Heart left ventricle (tissue), 16 donors: ENCODE measurements at regions not wholly inside any gene's neighbourhood (a gene's known extent, or its start where the extent isn't known, plus 50 kb on each side); places are given as distances from the start of the nearest gene placed in this dataset.

Experiments used
- ATAC-seq, 4 donors: fragments of 200-7000 bp; cut with Tn5 transposase; one replicate each; pipeline ENCODE4 v1.9.1; 2020 to 2022; ENCODE audit warnings: moderate library complexity in 4 of 4, mild to moderate bottlenecking in 3 of 4, moderate number of reproducible peaks in 1 of 4
- DNase-seq, 5 donors: peaks; one replicate each; pipeline ENCODE4 v3.0.0-alpha.2; 2020
- H3K27ac ChIP-seq, 12 donors: fragments of 200-600 bp; sonication (generic) in 4 of 12; one replicate each; pipeline versions ENCODE4 v1.5.0 to v1.8.0; 2016 to 2022; ENCODE audit warnings: mild to moderate bottlenecking in 2 of 12
- H3K27me3 ChIP-seq, 9 donors: fragments of 200-600 bp; sonication (generic) in 2 of 9; one replicate each; pipeline versions ENCODE4 v1.5.1 to v1.8.0; 2016 to 2022; ENCODE audit warnings: mild to moderate bottlenecking in 3 of 9
- H3K36me3 ChIP-seq, 9 donors: fragments of 200-600 bp; sonication (generic) in 2 of 9; one replicate each; pipeline versions ENCODE4 v1.5.0 to v1.8.0; 2018 to 2022; ENCODE audit warnings: mild to moderate bottlenecking in 2 of 9
- H3K4me1 ChIP-seq, 12 donors: fragments of 200-600 bp; sonication (generic) in 4 of 12; one replicate each; pipeline versions ENCODE4 v1.5.0 to v1.8.0; 2016 to 2022; ENCODE audit warnings: mild to moderate bottlenecking in 3 of 12
- H3K4me3 ChIP-seq, 12 donors: fragments of 200-600 bp; sonication (generic) in 4 of 12; one replicate each; pipeline versions ENCODE4 v1.5.0 to v1.8.0; 2017 to 2022; ENCODE audit warnings: mild to moderate bottlenecking in 9 of 12, moderate library complexity in 4 of 12
- H3K9me3 ChIP-seq, 12 donors: fragments of 200-600 bp; sonication (generic) in 4 of 12; one replicate each; pipeline versions ENCODE4 v1.5.0 to v1.8.0; 2016 to 2022; ENCODE audit warnings: mild to moderate bottlenecking in 1 of 12
- CTCF ChIP-seq, 12 donors: fragments of 200-600 bp; sonication (generic) in 4 of 12; IDR thresholded peaks; one replicate each; pipeline versions ENCODE4 v1.5.0 to v1.8.0; 2018 to 2022; ENCODE audit warnings: antibody characterized with exemption in 12 of 12, mild to moderate bottlenecking in 5 of 12
- POLR2A ChIP-seq, 2 donors: fragments of 450-650 bp; IDR thresholded peaks; one replicate each; pipeline ENCODE4 v1.6.1; 2017; ENCODE audit warnings: antibody characterized with exemption in 2 of 2, mild to moderate bottlenecking in 2 of 2, moderate library complexity in 2 of 2
- WGBS, 4 donors: extraction: QIAGEN DNeasy Blood & Tissue Kit in 2 of 4; methylation state at CpG; one replicate each; pipeline versions ENCODE4 v1.1.5 to v1.1.7; 2013 to 2018; 5-methylcytosine and 5-hydroxymethylcytosine counted together
- intact Hi-C, 10 donors: fragments of 100-400 bp; cut with DNase I; formaldehyde crosslinking; loops; one replicate each; pipeline versions ENCODE4 v1.11.1 to v1.14.2; 2022
- donor health status: ischemic (EF 13 %, LVEDD 7.1; RV severe dilation, severe dysfunction).
- donor health status: healthy with polysubstance abuse.
- donor health status: DM: no; HTN: yes; CAD: no.
- donor health status: DM: no; HTN: no; CAD: no.
- donor health status: ischemic (EF 25% LVEDD 6.9; RV normal size, moderate dysfunction).
- donor health status: ischemic (EF 25% LVEDD 5.7; RV mildly dilated, moderate dysfunction).
- donor health status: healthy.
- donor health status: DM: yes; HTN: yes; CAD: no.
- donor health status: ischemic (EF 35%, LVEDD 5.7; RV mildly dilated, moderate dysfunction).
- donor health status: nonischemic (EF 11% LVEDD 7.7; RV severe dilation, severe dysfunction).
- donor health status: DM: yes; HTN: yes; CAD: no.
- donor health status: PGD.
- donor health status: ischemic (EF 29% LVEDD 5.4; RV normal size, mild dysfunction).
- donor health status: nonischemic (EF 23%, LVEDD 6.1; RV moderate dilation, normal function).

GRCh38 chr5:118651002-118651401 is 337.3 kb downstream of the DTWD2 start:
- Histone ChIP-seq H3K4me3 (no peak overlapping the region), H3K9me3 (no peaks in the 10 kb centered on the region), H3K4me1 (no peaks in the 10 kb centered on the region), H3K27me3 (no peaks in the 10 kb centered on the region), H3K36me3 (no peaks in the 10 kb centered on the region), H3K27ac (no peak overlapping the region)
- DNase-seq (no peak), ATAC-seq (no peak)
- intact Hi-C loops = no loop called here
- WGBS, 4 donors = 75 to 85% (median 83%) methylated on average over 3 of the region's 3 CpGs
- TF ChIP-seq POLR2A (IDR thresholded peaks at IDR 0.05) (no peak), CTCF (IDR thresholded peaks at IDR 0.05) (no peak)

GRCh38 chr5:118647587-118647986 is 340.8 kb downstream of the DTWD2 start:
- H3K4me3 ChIP-seq = no peak overlapping the region
- DNase-seq (no peak), ATAC-seq (no peak)
- H3K27me3 ChIP-seq = no peaks in the 10 kb centered on the region
- H3K9me3 ChIP-seq = peaks cover 0 to 3% (median 0%) of the 10 kb centered on the region in 12 donors
- H3K36me3 ChIP-seq = no peaks in the 10 kb centered on the region
- no peaks in the 10 kb centered on the region for H3K4me1 ChIP-seq
- WGBS, 4 donors = 39 to 55% (median 48%) methylated on average over 7 of the region's 7 CpGs
- TF ChIP-seq CTCF (IDR thresholded peaks at IDR 0.05) = no peak
- TF ChIP-seq POLR2A (IDR thresholded peaks at IDR 0.05) = no peak
- no peak overlapping the region for H3K27ac ChIP-seq
- intact Hi-C loops = no loop called here

GRCh38 chr5:118646917-118647316 is 341.4 kb downstream of the DTWD2 start:
- intact Hi-C loops = no loop called here
- ATAC-seq = no peak
- H3K27me3 ChIP-seq = no peaks in the 10 kb centered on the region
- TF ChIP-seq POLR2A (IDR thresholded peaks at IDR 0.05) (no peak), CTCF (IDR thresholded peaks at IDR 0.05) (no peak)
- no peak overlapping the region for H3K27ac ChIP-seq
- no peak overlapping the region for H3K4me3 ChIP-seq
- DNase-seq = no peak
- H3K4me1 ChIP-seq = no peaks in the 10 kb centered on the region
- WGBS, 4 donors = 48 to 66% (median 54%) methylated on average over 6 of the region's 6 CpGs
- no peaks in the 10 kb centered on the region for H3K36me3 ChIP-seq
- peaks cover 0 to 3% (median 0%) of the 10 kb centered on the region in 12 donors for H3K9me3 ChIP-seq

- WGBS, 4 donors = 86 to 89% (median 87%) methylated on average over 9 of the region's 9 CpGs
- DNase-seq = no peak
- no peak for ATAC-seq
- peaks cover 0 to 38% (median 11%) of the 10 kb centered on the region in 12 donors for H3K9me3 ChIP-seq
- no peak for TF ChIP-seq POLR2A (IDR thresholded peaks at IDR 0.05)
- TF ChIP-seq CTCF (IDR thresholded peaks at IDR 0.05) = no peak
- H3K4me3 ChIP-seq = no peak overlapping the region
- no peaks in the 10 kb centered on the region for H3K36me3 ChIP-seq
- H3K4me1 ChIP-seq = no peaks in the 10 kb centered on the region
- H3K27me3 ChIP-seq = no peaks in the 10 kb centered on the region
- intact Hi-C loops = no loop called here
- no peak overlapping the region for H3K27ac ChIP-seq
Observed at GRCh38 chr5:118637947-118638670, 350.2 kb downstream of the DTWD2 start.
